Hepatocyte (in vitro differentiated cells): ENCODE measurements at regions not wholly inside any gene's neighbourhood (a gene's known extent, or its start where the extent isn't known, plus 50 kb on each side); places are given as distances from the start of the nearest gene placed in this dataset.

Experiments
- DNase-seq: peaks from one replicate; pipeline ENCODE4 v3.0.0-alpha.2; 2016; ENCODE audit warnings: low spot score
- H2AFZ ChIP-seq: fragments of 200-600 bp; sonication (generic); 2 replicates; pipeline ENCODE4 v1.6.0; 2016; ENCODE audit warnings: antibody characterized with exemption, mild to moderate bottlenecking
- H3K27ac ChIP-seq: fragments of 200-600 bp; sonication (generic); 2 replicates; pipeline ENCODE4 v1.5.1; 2016; ENCODE audit warnings: mild to moderate bottlenecking
- H3K27me3 ChIP-seq: fragments of 200-600 bp; sonication (generic); 2 replicates; pipeline ENCODE4 v1.6.1; 2016
- H3K36me3 ChIP-seq: fragments of 200-600 bp; sonication (generic); replicated peaks from 2 replicates; pipeline ENCODE4 v1.5.1; 2016; ENCODE audit warnings: low read depth; ENCODE audit not compliant: insufficient read depth
- H3K4me1 ChIP-seq: fragments of 200-600 bp; sonication (generic); 2 replicates; pipeline ENCODE4 v1.5.1; 2016; ENCODE audit warnings: mild to moderate bottlenecking, moderate library complexity; ENCODE audit not compliant: insufficient read depth
- H3K4me2 ChIP-seq: fragments of 200-600 bp; sonication (generic); 2 replicates; pipeline ENCODE4 v1.6.0; 2016
- H3K4me3 ChIP-seq: fragments of 200-600 bp; sonication (generic); 2 replicates; pipeline ENCODE4 v1.5.1; 2016; ENCODE audit warnings: mild to moderate bottlenecking
- H3K79me2 ChIP-seq: fragments of 200-600 bp; sonication (generic); 2 replicates; pipeline ENCODE4 v1.6.0; 2017; ENCODE audit warnings: mild to moderate bottlenecking
- H3K9me2 ChIP-seq: fragments of 200-600 bp; sonication (generic); replicated peaks from 2 replicates; pipeline ENCODE4 v1.6.0; 2017; ENCODE audit warnings: mild to moderate bottlenecking; ENCODE audit not compliant: insufficient read depth
- H3K9me3 ChIP-seq: fragments of 200-600 bp; sonication (generic); 2 replicates; pipeline ENCODE4 v1.5.1; 2016; ENCODE audit warnings: low read depth, mild to moderate bottlenecking
- H4K20me1 ChIP-seq: fragments of 200-600 bp; sonication (generic); 2 replicates; pipeline ENCODE4 v1.6.0; 2016; ENCODE audit warnings: mild to moderate bottlenecking; ENCODE audit not compliant: insufficient read depth, poor library complexity, severe bottlenecking
- EZH2 ChIP-seq: fragments of 200-600 bp; sonication (generic); IDR thresholded peaks from 2 replicates; pipeline ENCODE4 v1.6.1; 2016; ENCODE audit warnings: antibody characterized with exemption, mild to moderate bottlenecking, borderline replicate concordance
- EZH2phosphoT487 ChIP-seq: fragments of 200-600 bp; sonication (generic); IDR thresholded peaks from one replicate; pipeline ENCODE4 v1.6.1; 2018; ENCODE audit warnings: antibody characterized with exemption, mild to moderate bottlenecking, low read depth, moderate library complexity; ENCODE audit not compliant: unreplicated experiment, severe bottlenecking
- WGBS: methylation state at CpG from one replicate; pipeline ENCODE4 v1.1.6; 2016; ENCODE audit warnings: low lambda C conversion rate; ENCODE audit errors: missing lambda C conversion rate; 5-methylcytosine and 5-hydroxymethylcytosine counted together
- TF ChIP-seq, protein P1 (sequence below): fragments of 200-600 bp; sonication (generic); IDR thresholded peaks from 2 replicates; pipeline ENCODE4 v1.5.1; 2016; ENCODE audit warnings: antibody characterized with exemption, mild to moderate bottlenecking; ENCODE audit not compliant: poor library complexity

DNA sequence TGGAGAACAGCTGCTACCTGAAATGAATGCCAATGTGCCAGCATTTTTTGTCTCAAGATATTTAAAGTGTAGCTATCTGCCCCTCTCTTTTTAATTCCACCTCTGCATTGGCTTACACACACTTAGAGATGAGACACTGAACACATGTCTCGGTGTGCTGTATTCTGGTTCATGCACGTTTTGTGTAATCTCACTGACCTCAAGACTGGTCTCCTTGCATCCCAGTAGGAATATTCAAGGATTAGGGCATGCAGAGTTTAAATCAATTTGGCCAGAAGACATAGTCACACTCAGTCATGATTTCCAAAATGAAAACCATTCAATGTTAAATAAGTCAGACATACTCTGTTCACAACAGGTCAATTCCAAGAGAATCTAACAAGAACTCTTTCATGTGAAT, 561.8 kb upstream of the TUSC1 start:
- H3K9me3 ChIP-seq, result no peaks in the 10 kb centered on the region
- H4K20me1 ChIP-seq, result no peaks in the 10 kb centered on the region
- H3K27ac ChIP-seq, result no peak overlapping the region
- H3K27me3 ChIP-seq, result no peaks in the 10 kb centered on the region
- H2AFZ ChIP-seq, result no peak overlapping the region
- no peaks in the 10 kb centered on the region for H3K79me2 ChIP-seq
- WGBS, result 81% methylated on average over 2 of the region's 2 CpGs
- no peak overlapping the region for H3K4me3 ChIP-seq
- no peaks in the 10 kb centered on the region for H3K9me2 ChIP-seq
- DNase-seq, result no peak
- no peaks in the 10 kb centered on the region for H3K4me1 ChIP-seq
- no peaks in the 10 kb centered on the region for H3K36me3 ChIP-seq
- no peak overlapping the region for H3K4me2 ChIP-seq
- TF ChIP-seq EZH2, result no peak
- TF ChIP-seq, protein P1, sequence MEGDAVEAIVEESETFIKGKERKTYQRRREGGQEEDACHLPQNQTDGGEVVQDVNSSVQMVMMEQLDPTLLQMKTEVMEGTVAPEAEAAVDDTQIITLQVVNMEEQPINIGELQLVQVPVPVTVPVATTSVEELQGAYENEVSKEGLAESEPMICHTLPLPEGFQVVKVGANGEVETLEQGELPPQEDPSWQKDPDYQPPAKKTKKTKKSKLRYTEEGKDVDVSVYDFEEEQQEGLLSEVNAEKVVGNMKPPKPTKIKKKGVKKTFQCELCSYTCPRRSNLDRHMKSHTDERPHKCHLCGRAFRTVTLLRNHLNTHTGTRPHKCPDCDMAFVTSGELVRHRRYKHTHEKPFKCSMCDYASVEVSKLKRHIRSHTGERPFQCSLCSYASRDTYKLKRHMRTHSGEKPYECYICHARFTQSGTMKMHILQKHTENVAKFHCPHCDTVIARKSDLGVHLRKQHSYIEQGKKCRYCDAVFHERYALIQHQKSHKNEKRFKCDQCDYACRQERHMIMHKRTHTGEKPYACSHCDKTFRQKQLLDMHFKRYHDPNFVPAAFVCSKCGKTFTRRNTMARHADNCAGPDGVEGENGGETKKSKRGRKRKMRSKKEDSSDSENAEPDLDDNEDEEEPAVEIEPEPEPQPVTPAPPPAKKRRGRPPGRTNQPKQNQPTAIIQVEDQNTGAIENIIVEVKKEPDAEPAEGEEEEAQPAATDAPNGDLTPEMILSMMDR, result no peak
- TF ChIP-seq EZH2phosphoT487, result no peak

DNA sequence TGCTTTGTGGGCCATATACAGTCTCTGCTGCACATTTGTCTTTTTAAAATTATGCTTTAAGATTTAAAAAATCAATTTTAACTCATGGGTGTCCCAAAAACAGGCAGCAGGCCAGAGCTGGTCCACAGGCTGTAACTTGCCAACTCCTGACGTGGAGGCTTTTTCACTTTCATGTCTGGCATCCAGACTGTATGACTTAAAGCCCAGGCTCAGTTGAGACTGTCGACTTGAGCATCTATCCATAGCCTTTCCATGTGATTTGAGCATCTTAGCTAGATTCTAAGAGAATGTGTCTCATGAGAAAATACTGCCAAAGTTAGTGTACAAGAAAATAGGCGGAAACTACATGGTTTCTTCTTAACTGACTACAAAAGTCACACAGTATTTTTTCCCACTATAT, 559.0 kb upstream of the TUSC1 start:
- no peaks in the 10 kb centered on the region for H3K79me2 ChIP-seq
- H3K36me3 ChIP-seq, result no peaks in the 10 kb centered on the region
- no peak overlapping the region for H3K4me3 ChIP-seq
- no peak overlapping the region for H3K27ac ChIP-seq
- H3K9me3 ChIP-seq, result no peaks in the 10 kb centered on the region
- H3K9me2 ChIP-seq, result no peaks in the 10 kb centered on the region
- TF ChIP-seq, protein P1, result no peak
- no peak for TF ChIP-seq EZH2phosphoT487
- no peak for TF ChIP-seq EZH2
- WGBS, result 85% methylated on average over 3 of the region's 3 CpGs
- no peaks in the 10 kb centered on the region for H3K4me1 ChIP-seq
- no peaks in the 10 kb centered on the region for H4K20me1 ChIP-seq
- H3K4me2 ChIP-seq, result no peak overlapping the region
- no peaks in the 10 kb centered on the region for H3K27me3 ChIP-seq
- DNase-seq, result no peak
- no peak overlapping the region for H2AFZ ChIP-seq

DNA sequence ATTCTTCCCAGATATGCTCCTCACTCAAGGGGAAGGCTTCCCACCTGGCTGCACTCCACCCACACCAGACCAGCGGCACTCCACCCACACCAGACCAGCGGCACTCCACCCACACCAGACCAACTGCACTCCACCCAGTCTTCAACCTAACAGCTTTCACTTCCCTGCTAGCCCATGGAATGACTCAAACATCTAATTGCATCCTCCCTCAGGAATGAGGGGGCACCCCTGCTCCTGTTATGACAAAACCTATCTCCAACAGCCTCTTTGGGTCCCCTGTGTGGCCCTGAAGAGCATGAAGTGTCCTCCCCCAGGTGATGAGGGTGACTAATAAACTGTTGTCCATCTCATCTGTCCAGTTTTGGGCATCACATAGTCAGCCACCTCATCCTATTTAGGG, 556.6 kb upstream of the TUSC1 start:
- Histone ChIP-seq H3K4me1 (no peaks in the 10 kb centered on the region), H3K27me3 (no peaks in the 10 kb centered on the region), H3K4me2 (no peak overlapping the region), H3K36me3 (no peaks in the 10 kb centered on the region), H3K9me2 (no peaks in the 10 kb centered on the region), H3K4me3 (no peak overlapping the region), H3K79me2 (no peaks in the 10 kb centered on the region), H4K20me1 (no peaks in the 10 kb centered on the region), H2AFZ (no peak overlapping the region), H3K27ac (no peak overlapping the region), H3K9me3 (no peaks in the 10 kb centered on the region)
- 87% methylated on average over 2 of the region's 2 CpGs for WGBS
- no peak for DNase-seq
- TF ChIP-seq, protein P1, result no peak
- TF ChIP-seq EZH2phosphoT487 (no peak), EZH2 (no peak)

DNA sequence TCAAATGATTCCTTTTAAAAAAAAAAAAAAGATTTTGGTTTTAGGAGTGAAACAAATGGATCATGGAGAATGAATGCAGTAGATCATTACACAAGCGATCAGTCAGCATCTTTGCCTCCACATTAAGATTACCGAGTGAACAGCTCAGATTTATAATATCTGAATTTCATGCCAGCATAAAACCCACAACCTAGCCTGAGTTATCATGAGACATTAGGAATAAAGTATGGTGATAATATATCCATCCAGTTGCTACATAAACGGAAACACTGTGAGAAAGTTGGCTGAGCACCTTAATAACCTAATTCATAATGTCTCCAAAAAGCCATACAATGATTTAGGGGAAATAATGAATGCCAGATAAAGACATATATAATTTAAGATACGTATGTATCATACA, 553.1 kb upstream of the TUSC1 start:
- H3K9me3 ChIP-seq, result no peaks in the 10 kb centered on the region
- no peak for DNase-seq

More for the DNA sequence above, 553.1 kb upstream of the TUSC1 start:
- H3K36me3 ChIP-seq, result no peaks in the 10 kb centered on the region
- no peak overlapping the region for H3K4me2 ChIP-seq
- no peaks in the 10 kb centered on the region for H3K9me2 ChIP-seq
- TF ChIP-seq EZH2phosphoT487, result no peak
- no peak for TF ChIP-seq EZH2
- TF ChIP-seq, protein P1, result no peak
- no peaks in the 10 kb centered on the region for H3K4me1 ChIP-seq
- no peak overlapping the region for H3K27ac ChIP-seq
- H3K27me3 ChIP-seq, result no peaks in the 10 kb centered on the region
- H2AFZ ChIP-seq, result no peak overlapping the region
- H3K4me3 ChIP-seq, result no peak overlapping the region
- no peaks in the 10 kb centered on the region for H3K79me2 ChIP-seq
- H4K20me1 ChIP-seq, result no peaks in the 10 kb centered on the region
- 83% methylated on average over 4 of the region's 4 CpGs for WGBS
